H1 (cell line): ENCODE measurements at regions not wholly inside any gene's neighbourhood (a gene's known extent, or its start where the extent isn't known, plus 50 kb on each side); places are given as distances from the start of the nearest gene placed in this dataset.

Source experiments
- CTCF ChIP-seq, 3 experiments: IDR thresholded peaks; 1 replicate in 2 of 3; 2 replicates in 1 of 3; pipeline versions ENCODE4 v1.5.1 to v1.6.1; 2011; ENCODE audit warnings: low read length in 3 of 3, mild to moderate bottlenecking in 3 of 3, inconsistent platforms in 2 of 3, low read depth in 1 of 3, moderate library complexity in 1 of 3; ENCODE audit not compliant: insufficient read depth in 1 of 3; ENCODE audit errors: control extremely low read depth in 1 of 3
- POLR2A ChIP-seq, 2 experiments: IDR thresholded peaks; 1 replicate in 1 of 2; 2 replicates in 1 of 2; pipeline ENCODE4 v1.6.1; 2011; ENCODE audit warnings: low read depth in 2 of 2, low read length in 2 of 2, mild to moderate bottlenecking in 2 of 2; ENCODE audit errors: control extremely low read depth in 1 of 2
- SUZ12 ChIP-seq: fragments of 200-600 bp; sonication (generic); IDR thresholded peaks from 2 replicates; pipeline ENCODE4 v1.6.1; 2012; ENCODE audit warnings: mild to moderate bottlenecking, inconsistent platforms, low read length, moderate library complexity, mixed read lengths
- TAF7 ChIP-seq: optimal IDR thresholded peaks from 2 replicates; pipeline ENCODE3; 2011; ENCODE audit warnings: low read depth, mild to moderate bottlenecking, inconsistent platforms, low read length, moderate library complexity, borderline replicate concordance

- TF ChIP-seq POLR2A (IDR thresholded peaks at IDR 0.05; ENCODE audit: control extremely low read depth in 1 of 2, low read depth in 2 of 2, low read length in 2 of 2) (no peak), CTCF (IDR thresholded peaks at IDR 0.05; ENCODE audit: control extremely low read depth in 1 of 3, insufficient read depth in 1 of 3, low read depth in 1 of 3, low read length in 3 of 3) (no peak), TAF7 (no peak), SUZ12 (no peak)
Measured at GRCh38 chr13:107882708-107883560, 332.4 kb downstream of the LIG4 start.
